Trophoblast cell (in vitro differentiated cells and primary cell): ENCODE measurements at regions not wholly inside any gene's neighbourhood (a gene's known extent, or its start where the extent isn't known, plus 50 kb on each side); places are given as distances from the start of the nearest gene placed in this dataset.
A peak's percentile ranks its signal among the peaks of the same experiment; 100 is the strongest.

Source experiments
- DNase-seq, 2 donors: peaks; one replicate each; pipeline ENCODE4 v3.0.0-alpha.2; 2016
- H2AFZ ChIP-seq: 2 replicates; pipeline ENCODE4 v1.6.1; 2013; ENCODE audit warnings: low read length, moderate library complexity, mild to moderate bottlenecking; ENCODE audit not compliant: insufficient read depth, poor library complexity
- H2AK5ac ChIP-seq: 2 replicates; pipeline ENCODE4 v1.6.1; 2013; ENCODE audit warnings: mild to moderate bottlenecking, low read length
- H2BK120ac ChIP-seq: 2 replicates; pipeline ENCODE4 v1.6.1; 2013; ENCODE audit warnings: low read length, mild to moderate bottlenecking, moderate library complexity; ENCODE audit not compliant: insufficient read depth, poor library complexity
- H2BK12ac ChIP-seq: 2 replicates; pipeline ENCODE4 v1.6.1; 2013; ENCODE audit warnings: mild to moderate bottlenecking, low read length, moderate library complexity
- H2BK5ac ChIP-seq: 2 replicates; pipeline ENCODE4 v1.6.1; 2013; ENCODE audit warnings: low read length, low read depth, moderate library complexity, mild to moderate bottlenecking; ENCODE audit not compliant: poor library complexity
- H3K14ac ChIP-seq: 2 replicates; pipeline ENCODE4 v1.6.1; 2013; ENCODE audit warnings: mild to moderate bottlenecking, low read length
- H3K18ac ChIP-seq: 2 replicates; pipeline ENCODE4 v1.6.1; 2013; ENCODE audit warnings: mild to moderate bottlenecking, low read length
- H3K23ac ChIP-seq: 2 replicates; pipeline ENCODE4 v1.6.1; 2013; ENCODE audit warnings: low read length
- H3K27ac ChIP-seq: 2 replicates; pipeline ENCODE4 v1.5.1; 2013; ENCODE audit warnings: low read depth, mild to moderate bottlenecking, inconsistent platforms, low read length, moderate library complexity
- H3K27me3 ChIP-seq: 2 replicates; pipeline ENCODE4 v1.6.1; 2013; ENCODE audit warnings: inconsistent platforms, mild to moderate bottlenecking, low read length, moderate library complexity; ENCODE audit not compliant: insufficient read depth
- H3K36me3 ChIP-seq, 2 experiments: 1 replicate in 1 of 2; 2 replicates in 1 of 2; pipeline ENCODE4 v1.6.1; 2013; ENCODE audit warnings: low read length in 2 of 2, mild to moderate bottlenecking in 2 of 2, moderate library complexity in 1 of 2; ENCODE audit not compliant: insufficient read depth in 2 of 2, control insufficient read depth in 1 of 2
- H3K4ac ChIP-seq: 2 replicates; pipeline ENCODE4 v1.6.1; 2013; ENCODE audit warnings: low read depth, mild to moderate bottlenecking, low read length, moderate library complexity
- H3K4me1 ChIP-seq, 2 experiments: 1 replicate in 1 of 2; 2 replicates in 1 of 2; pipeline ENCODE4 v1.6.1; 2013; ENCODE audit warnings: low read length in 2 of 2, mild to moderate bottlenecking in 2 of 2, moderate library complexity in 1 of 2; ENCODE audit not compliant: insufficient read depth in 2 of 2, control insufficient read depth in 1 of 2
- H3K4me2 ChIP-seq: 2 replicates; pipeline ENCODE4 v1.6.1; 2013; ENCODE audit warnings: inconsistent platforms, mild to moderate bottlenecking, low read length, moderate library complexity
- H3K4me3 ChIP-seq: 2 replicates; pipeline ENCODE4 v1.5.1; 2013; ENCODE audit warnings: mild to moderate bottlenecking, low read depth, low read length, inconsistent platforms
- H3K79me1 ChIP-seq: one replicate; pipeline ENCODE4 v1.6.1; 2013; ENCODE audit warnings: low read length
- H3K79me2 ChIP-seq: 2 replicates; pipeline ENCODE4 v1.6.1; 2013; ENCODE audit warnings: low read length, mild to moderate bottlenecking; ENCODE audit not compliant: control insufficient read depth, insufficient read depth, poor library complexity
- H3K9ac ChIP-seq: 2 replicates; pipeline ENCODE4 v1.6.1; 2013; ENCODE audit warnings: mild to moderate bottlenecking, low read length
- H3K9me3 ChIP-seq: 2 replicates; pipeline ENCODE4 v1.6.1; 2013; ENCODE audit warnings: low read depth, mild to moderate bottlenecking, control low read depth, inconsistent platforms, low read length; ENCODE audit not compliant: insufficient read depth
- H4K12ac ChIP-seq: 2 replicates; pipeline ENCODE4 v1.6.1; 2013; ENCODE audit warnings: low read depth, mild to moderate bottlenecking, low read length, moderate library complexity
- H4K8ac ChIP-seq: 2 replicates; pipeline ENCODE4 v1.6.1; 2013; ENCODE audit warnings: low read depth, mild to moderate bottlenecking, low read length, moderate library complexity
- H4K91ac ChIP-seq: one replicate; pipeline ENCODE4 v1.6.1; 2013; ENCODE audit warnings: low read depth, mild to moderate bottlenecking, low read length, moderate library complexity
- WGBS: extraction: QIAGEN DNeasy Blood & Tissue Kit; methylation state at CpG from one replicate; pipeline ENCODE4 v1.1.7; 2013; ENCODE audit warnings: missing lambda C conversion rate; ENCODE audit not compliant: insufficient read length, insufficient coverage; ENCODE audit errors: extremely low coverage; 5-methylcytosine and 5-hydroxymethylcytosine counted together

DNA sequence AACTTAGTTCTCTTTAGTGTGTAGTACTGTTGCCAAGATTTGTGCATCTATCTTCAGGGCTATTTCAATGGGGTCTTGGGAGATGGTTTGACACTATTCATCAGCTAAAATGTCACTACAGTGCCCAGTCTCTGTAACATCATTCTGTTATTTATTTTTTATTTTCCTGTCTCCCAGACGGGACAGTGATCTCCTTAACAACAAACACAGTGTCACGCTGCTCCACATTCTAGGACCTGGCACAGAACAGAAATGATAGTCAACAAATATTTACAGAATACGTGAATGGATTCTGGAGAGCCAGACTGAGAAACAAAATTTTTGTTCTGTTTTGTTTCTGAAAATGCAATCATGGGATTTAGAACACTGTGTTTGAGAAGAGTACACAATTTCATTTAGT lies 937.7 kb upstream of the LRRN3 start:
- Histone ChIP-seq H3K4me1 (no peaks in the 10 kb centered on the region), H3K14ac (no peak overlapping the region), H4K12ac (no peak overlapping the region), H2AK5ac (no peak overlapping the region), H3K4me2 (no peak overlapping the region), H4K91ac (no peak overlapping the region), H3K79me1 (no peaks in the 10 kb centered on the region), H3K79me2 (no peaks in the 10 kb centered on the region), H3K36me3 (no peaks in the 10 kb centered on the region), H3K18ac (no peak overlapping the region), H3K4me3 (no peak overlapping the region), H3K9me3 (peaks cover 10% of the 10 kb centered on the region), H3K23ac (no peak overlapping the region), H2BK12ac (no peak overlapping the region), H3K27ac (no peak overlapping the region), H4K8ac (no peak overlapping the region), H2BK5ac (no peak overlapping the region), H2AFZ (no peak overlapping the region), H3K9ac (no peak overlapping the region), H3K4ac (no peak overlapping the region), H2BK120ac (no peak overlapping the region), H3K27me3 (no peaks in the 10 kb centered on the region)
- DNase-seq: no peak
- WGBS: no CpG with 5 or more reads among the region's 3 CpGs

DNA sequence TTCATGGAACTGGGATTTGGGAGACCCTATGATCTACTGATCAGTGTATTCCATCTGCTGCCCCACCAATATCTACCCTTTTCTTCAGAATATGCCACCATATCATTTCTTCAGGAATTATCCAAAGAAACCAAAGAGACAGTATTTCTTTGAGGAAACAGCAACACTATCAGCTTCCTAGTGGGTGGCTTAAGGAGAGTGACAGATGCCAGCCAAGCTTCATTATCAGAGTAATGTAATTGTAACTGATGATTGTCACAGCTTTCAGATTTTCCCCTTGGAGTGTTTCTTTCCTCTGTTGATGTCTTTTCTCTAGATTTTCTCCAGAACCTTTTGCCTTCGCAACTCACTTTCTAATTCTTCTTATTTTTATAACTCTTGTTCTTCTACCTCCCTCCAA lies 934.4 kb upstream of the LRRN3 start:
- Histone ChIP-seq H2BK5ac (no peak overlapping the region), H2AFZ (no peak overlapping the region), H3K4me3 (no peak overlapping the region), H3K9me3 (no peaks in the 10 kb centered on the region), H3K4me1 (no peaks in the 10 kb centered on the region), H3K79me2 (no peaks in the 10 kb centered on the region), H3K79me1 (no peaks in the 10 kb centered on the region), H4K91ac (no peak overlapping the region), H2AK5ac (no peak overlapping the region), H3K9ac (no peak overlapping the region), H3K4ac (no peak overlapping the region), H2BK120ac (no peak overlapping the region), H4K12ac (no peak overlapping the region), H3K23ac (no peak overlapping the region), H4K8ac (no peak overlapping the region), H3K14ac (no peak overlapping the region), H3K27ac (no peak overlapping the region), H3K18ac (no peak overlapping the region), H2BK12ac (no peak overlapping the region), H3K27me3 (no peaks in the 10 kb centered on the region), H3K36me3 (no peaks in the 10 kb centered on the region), H3K4me2 (no peak overlapping the region)
- WGBS: no CpG with 5 or more reads among the region's 1 CpG
- DNase-seq: no peak

DNA sequence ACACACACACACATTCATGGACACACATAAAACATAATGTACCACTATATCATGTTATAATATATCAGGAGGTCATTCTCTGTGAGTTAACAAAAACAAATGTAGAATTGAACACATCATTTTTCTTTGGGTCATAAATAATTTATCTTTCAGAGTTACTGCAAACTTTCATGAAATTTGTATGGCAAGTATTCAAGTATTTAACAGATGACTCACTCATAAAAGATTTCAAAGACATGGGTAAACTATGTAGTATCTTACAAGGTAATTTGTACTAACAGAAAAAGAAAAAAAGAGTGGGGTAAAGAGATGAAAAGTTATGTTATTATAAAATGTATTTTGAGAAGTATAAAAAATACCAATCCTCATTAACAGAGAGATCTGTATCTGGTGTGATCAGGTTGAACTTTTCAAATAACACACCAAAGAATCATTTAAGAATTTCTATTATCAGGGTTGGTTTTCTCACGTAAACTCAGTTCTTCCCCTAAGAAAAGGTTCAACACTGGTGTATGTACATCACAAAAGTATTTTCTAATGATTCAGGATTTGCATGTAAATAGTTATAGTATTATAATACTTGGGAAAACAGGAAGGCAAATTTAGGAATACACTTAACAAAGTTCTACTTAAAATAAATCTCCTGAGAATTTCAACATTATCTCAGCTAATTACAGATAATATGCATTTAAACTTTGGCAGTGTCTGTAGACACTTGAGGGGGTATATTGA lies 933.1 kb upstream of the LRRN3 start:
- H2BK12ac ChIP-seq: no peak overlapping the region
- no peak overlapping the region for H3K27ac ChIP-seq
- no peak overlapping the region for H3K23ac ChIP-seq
- WGBS: no CpG with 5 or more reads among the region's 1 CpG
- no peak overlapping the region for H2BK5ac ChIP-seq
- no peak overlapping the region for H2AK5ac ChIP-seq
- H3K18ac ChIP-seq: no peak overlapping the region
- H4K8ac ChIP-seq: no peak overlapping the region
- H3K4me3 ChIP-seq: no peak overlapping the region
- no peak overlapping the region for H3K14ac ChIP-seq
- no peak overlapping the region for H2BK120ac ChIP-seq
- DNase-seq: peak in 1 of 2 donors; percentile 4
- no peak overlapping the region for H4K91ac ChIP-seq
- no peak overlapping the region for H3K4ac ChIP-seq
- H3K79me1 ChIP-seq: no peaks in the 10 kb centered on the region
- H3K4me2 ChIP-seq: no peak overlapping the region
- no peaks in the 10 kb centered on the region for H3K36me3 ChIP-seq
- H2AFZ ChIP-seq: no peak overlapping the region
- H3K9me3 ChIP-seq: no peaks in the 10 kb centered on the region
- no peak overlapping the region for H4K12ac ChIP-seq
- H3K79me2 ChIP-seq: no peaks in the 10 kb centered on the region
- H3K27me3 ChIP-seq: no peaks in the 10 kb centered on the region
- no peaks in the 10 kb centered on the region for H3K4me1 ChIP-seq
- H3K9ac ChIP-seq: no peak overlapping the region

DNA sequence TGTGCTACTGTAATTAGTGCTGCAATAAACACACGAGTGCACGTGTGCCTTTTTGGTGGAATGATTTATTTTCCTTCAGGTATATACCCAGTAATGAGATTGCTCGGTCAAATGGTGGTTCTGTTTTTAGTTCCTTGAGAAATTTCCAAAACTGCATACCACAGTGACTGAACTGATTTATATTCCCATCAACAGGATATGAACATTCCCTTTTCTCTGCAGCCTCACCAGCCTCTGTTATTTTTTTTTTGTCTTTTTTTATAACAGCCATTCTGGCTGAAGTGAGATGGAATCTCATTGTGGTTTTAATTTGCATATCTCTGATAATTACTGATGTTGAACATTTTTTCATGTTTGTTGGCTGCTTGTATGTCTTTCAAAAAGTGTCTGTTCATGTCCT lies 922.9 kb upstream of the LRRN3 start:
- no peak overlapping the region for H4K12ac ChIP-seq
- no peaks in the 10 kb centered on the region for H3K27me3 ChIP-seq
- H2AFZ ChIP-seq: no peak overlapping the region
- no peaks in the 10 kb centered on the region for H3K4me1 ChIP-seq
- H3K4me2 ChIP-seq: no peak overlapping the region
- no peak overlapping the region for H3K27ac ChIP-seq
- DNase-seq: no peak
- no peaks in the 10 kb centered on the region for H3K79me1 ChIP-seq
- H3K4me3 ChIP-seq: no peak overlapping the region
- H2BK12ac ChIP-seq: no peak overlapping the region
- H3K9me3 ChIP-seq: no peaks in the 10 kb centered on the region
- H3K9ac ChIP-seq: no peak overlapping the region
- H4K8ac ChIP-seq: no peak overlapping the region
- H3K14ac ChIP-seq: no peak overlapping the region
- H4K91ac ChIP-seq: no peak overlapping the region
- H3K79me2 ChIP-seq: no peaks in the 10 kb centered on the region
- H2AK5ac ChIP-seq: no peak overlapping the region
- no peak overlapping the region for H3K18ac ChIP-seq
- H2BK5ac ChIP-seq: no peak overlapping the region
- H3K36me3 ChIP-seq: no peaks in the 10 kb centered on the region
- no peak overlapping the region for H3K23ac ChIP-seq
- H2BK120ac ChIP-seq: no peak overlapping the region
- no peak overlapping the region for H3K4ac ChIP-seq
- no CpG with 5 or more reads among the region's 3 CpGs for WGBS
